IMR-90 (cell line): ENCODE measurements at regions not wholly inside any gene's neighbourhood (a gene's known extent, or its start where the extent isn't known, plus 50 kb on each side); places are given as distances from the start of the nearest gene placed in this dataset.

Experiments
- ATAC-seq: fragments of 200-7000 bp; cut with Tn5 transposase; 2 replicates; pipeline ENCODE4 v1.9.1; 2020; ENCODE audit warnings: low read depth, mild to moderate bottlenecking, moderate library complexity
- BruUV-seq: library from RNA; stranded (reverse); fragments of 400-500 nt; replicated peaks from 2 replicates; lab custom pipeline; 2021; lab: Mats Ljungman, UMichigan
- CTCF ChIA-PET: fragments of 300-600 bp; formaldehyde crosslinking; extraction: SDS; loops from one replicate; lab custom pipeline; 2021; ENCODE audit warnings: antibody characterized with exemption; lab: Yijun Ruan, JAX
- POLR2A ChIA-PET: fragments of 300-600 bp; sonication (Branson Sonifier 250); formaldehyde crosslinking; loops from one replicate; lab custom pipeline; 2022; ENCODE audit warnings: antibody characterized with exemption; ENCODE audit not compliant: unreplicated experiment; lab: Charles Lee
- DNase-seq: peaks from one replicate; pipeline ENCODE4 v3.0.0; 2013
- H2AFZ ChIP-seq: replicated peaks from 2 replicates; pipeline ENCODE3; 2013; ENCODE audit warnings: low read length, mild to moderate bottlenecking; ENCODE audit not compliant: poor library complexity
- H2AK5ac ChIP-seq: 2 replicates; pipeline ENCODE4 v1.6.1; 2013; ENCODE audit warnings: low read depth, low read length, inconsistent platforms
- H2AK9ac ChIP-seq: replicated peaks from 2 replicates; pipeline ENCODE3; 2013; ENCODE audit warnings: mild to moderate bottlenecking, low read depth, low read length, moderate library complexity; ENCODE audit not compliant: poor library complexity
- H2BK120ac ChIP-seq: 2 replicates; pipeline ENCODE4 v1.6.1; 2013; ENCODE audit warnings: low read depth, low read length, inconsistent platforms
- H2BK15ac ChIP-seq: 3 replicates; pipeline ENCODE4 v1.6.1; 2013; ENCODE audit warnings: low read depth, low read length, inconsistent platforms
- H2BK20ac ChIP-seq: 2 replicates; pipeline ENCODE4 v1.6.1; 2013; ENCODE audit warnings: low read depth, mild to moderate bottlenecking, inconsistent platforms, low read length, moderate library complexity
- H2BK5ac ChIP-seq: 2 replicates; pipeline ENCODE4 v1.6.1; 2013; ENCODE audit warnings: mild to moderate bottlenecking, low read depth, low read length, inconsistent platforms; ENCODE audit not compliant: poor library complexity, severe bottlenecking
- H3K14ac ChIP-seq: replicated peaks from 2 replicates; pipeline ENCODE4 v1.6.1; 2013; ENCODE audit warnings: low read depth, low read length, inconsistent platforms
- H3K18ac ChIP-seq: 2 replicates; pipeline ENCODE4 v1.6.1; 2013; ENCODE audit warnings: low read depth, low read length, control low read depth
- H3K23ac ChIP-seq: 2 replicates; pipeline ENCODE4 v1.6.1; 2013; ENCODE audit warnings: low read depth, low read length, inconsistent platforms
- H3K27ac ChIP-seq: 2 replicates; pipeline ENCODE4 v1.5.1; 2013; ENCODE audit warnings: mild to moderate bottlenecking, control low read depth, low read length; ENCODE audit not compliant: insufficient read depth
- H3K27me3 ChIP-seq: 2 replicates; pipeline ENCODE4 v1.6.1; 2013; ENCODE audit warnings: low read length; ENCODE audit not compliant: control insufficient read depth, insufficient read depth
- H3K36me3 ChIP-seq: 2 replicates; pipeline ENCODE4 v1.6.1; 2013; ENCODE audit warnings: low read length, mixed read lengths; ENCODE audit not compliant: control insufficient read depth, insufficient read depth
- H3K4ac ChIP-seq: 2 replicates; pipeline ENCODE4 v1.6.1; 2013; ENCODE audit warnings: low read depth, low read length, inconsistent platforms
- H3K4me1 ChIP-seq: 2 replicates; pipeline ENCODE4 v1.6.1; 2013; ENCODE audit warnings: low read length, mixed read lengths; ENCODE audit not compliant: control insufficient read depth, insufficient read depth
- H3K4me2 ChIP-seq: 2 replicates; pipeline ENCODE4 v1.6.1; 2013; ENCODE audit warnings: low read depth, mild to moderate bottlenecking, control low read depth, low read length, moderate library complexity
- H3K4me3 ChIP-seq: 2 replicates; pipeline ENCODE4 v1.5.1; 2013; ENCODE audit warnings: low read depth, mild to moderate bottlenecking, control low read depth, low read length, moderate library complexity; ENCODE audit not compliant: insufficient read depth
- H3K56ac ChIP-seq: 2 replicates; pipeline ENCODE4 v1.6.1; 2013; ENCODE audit warnings: low read length, inconsistent platforms; ENCODE audit not compliant: insufficient read depth; ENCODE audit errors: extremely low read depth
- H3K79me1 ChIP-seq, 2 experiments: 2 replicates each; pipeline ENCODE4 v1.6.1; 2013; ENCODE audit warnings: low read length in 2 of 2, inconsistent platforms in 1 of 2, low read depth in 1 of 2
- H3K9ac ChIP-seq: 2 replicates; pipeline ENCODE4 v1.6.1; 2013; ENCODE audit warnings: low read depth, low read length, control low read depth
- H3K9me1 ChIP-seq: 2 replicates; pipeline ENCODE4 v1.6.1; 2013; ENCODE audit warnings: low read length, inconsistent platforms; ENCODE audit not compliant: insufficient read depth
- H3K9me3 ChIP-seq: 2 replicates; pipeline ENCODE4 v1.6.1; 2013; ENCODE audit warnings: low read length; ENCODE audit not compliant: control insufficient read depth, insufficient read depth
- H4K20me1 ChIP-seq: 2 replicates; pipeline ENCODE4 v1.6.1; 2013; ENCODE audit warnings: low read length, inconsistent platforms; ENCODE audit not compliant: insufficient read depth
- H4K5ac ChIP-seq: 2 replicates; pipeline ENCODE4 v1.6.1; 2013; ENCODE audit warnings: mild to moderate bottlenecking, low read depth, low read length, control low read depth
- H4K8ac ChIP-seq, 2 experiments: 2 replicates each; pipeline ENCODE4 v1.6.1; 2013; ENCODE audit warnings: low read depth in 2 of 2, low read length in 2 of 2, control low read depth in 1 of 2, inconsistent platforms in 1 of 2
- H4K91ac ChIP-seq: 2 replicates; pipeline ENCODE4 v1.6.1; 2013; ENCODE audit warnings: low read depth, low read length, inconsistent platforms; ENCODE audit not compliant: insufficient read depth
- BHLHE40 ChIP-seq: fragments of 150-350 bp; IDR thresholded peaks from 2 replicates; pipeline ENCODE4 v1.6.1; 2016; ENCODE audit warnings: mild to moderate bottlenecking, low read depth, low read length
- CHD1 ChIP-seq: IDR thresholded peaks from 2 replicates; pipeline ENCODE4 v1.6.1; 2012; ENCODE audit warnings: low read depth, low read length, improper control_type of control experiment
- FOS ChIP-seq: fragments of 150-350 bp; IDR thresholded peaks from 2 replicates; pipeline ENCODE4 v1.6.1; 2016; ENCODE audit warnings: low read depth, low read length
- MAFK ChIP-seq: IDR thresholded peaks from 2 replicates; pipeline ENCODE4 v1.6.1; 2012; ENCODE audit warnings: low read depth, low read length, improper control_type of control experiment
- MAZ ChIP-seq: IDR thresholded peaks from 2 replicates; pipeline ENCODE4 v1.6.1; 2012; ENCODE audit warnings: low read depth, mild to moderate bottlenecking, low read length, improper control_type of control experiment, moderate library complexity, borderline replicate concordance
- MXI1 ChIP-seq: IDR thresholded peaks from 2 replicates; pipeline ENCODE4 v1.6.1; 2012; ENCODE audit warnings: low read depth, mild to moderate bottlenecking, low read length, moderate library complexity, borderline replicate concordance
- NFE2L2 ChIP-seq: fragments of 150-350 bp; IDR thresholded peaks from 2 replicates; pipeline ENCODE4 v1.6.1; 2016; ENCODE audit warnings: low read depth, mild to moderate bottlenecking, low read length
- POLR2A ChIP-seq: IDR thresholded peaks from 2 replicates; pipeline ENCODE4 v1.6.1; 2012; ENCODE audit warnings: mild to moderate bottlenecking, low read depth, low read length
- RAD21 ChIP-seq: IDR thresholded peaks from 2 replicates; pipeline ENCODE4 v1.6.1; 2012; ENCODE audit warnings: low read length, improper control_type of control experiment
- RCOR1 ChIP-seq: IDR thresholded peaks from 2 replicates; pipeline ENCODE4 v1.6.1; 2012; ENCODE audit warnings: mild to moderate bottlenecking, low read length, improper control_type of control experiment; ENCODE audit not compliant: insufficient replicate concordance
- RFX5 ChIP-seq: IDR thresholded peaks from 2 replicates; pipeline ENCODE4 v1.8.0; 2012; ENCODE audit warnings: low read depth, mild to moderate bottlenecking, low read length, moderate library complexity
- WGBS, 2 experiments: methylation state at CpG; one replicate each; pipeline versions ENCODE4 v1.1.5 to v1.1.7; 2013; ENCODE audit warnings: missing lambda C conversion rate in 2 of 2; ENCODE audit not compliant: insufficient read length in 1 of 2; ENCODE audit errors: extremely low coverage in 2 of 2; 5-methylcytosine and 5-hydroxymethylcytosine counted together
- dilution Hi-C: fragments of 300-500 bp; cut with HindIII; formaldehyde crosslinking; loops from one replicate; pipeline ENCODE4 v1.14.3; 2018; ENCODE audit warnings: low sequenced_read_pairs; ENCODE audit not compliant: unreplicated experiment
- in situ Hi-C: fragments of 300-500 bp; cut with MboI; formaldehyde crosslinking; loops from 3 replicates; pipeline ENCODE4 v1.14.3; 2019; ENCODE audit warnings: low sequenced_read_pairs, inconsistent platforms, mixed read lengths
- intact Hi-C: fragments of 100-400 bp; cut with micrococcal nuclease; formaldehyde crosslinking; loops from 2 replicates; pipeline ENCODE4 v1.10.0; 2022
- TF ChIP-seq, protein P1 (sequence below): fragments of 150-350 bp; IDR thresholded peaks from 2 replicates; pipeline ENCODE4 v1.6.1; 2016; ENCODE audit warnings: low read depth, mild to moderate bottlenecking, low read length, moderate library complexity, borderline replicate concordance
- TF ChIP-seq, protein P2 (sequence below): conservative IDR thresholded peaks from 2 replicates; pipeline ENCODE4 v1.5.1; 2012; ENCODE audit warnings: mild to moderate bottlenecking, low read depth, low read length, improper control_type of control experiment
- TF ChIP-seq, protein P3 (sequence below): fragments of 150-350 bp; IDR thresholded peaks from 2 replicates; pipeline ENCODE4 v1.6.1; 2017; ENCODE audit warnings: mild to moderate bottlenecking, antibody characterized with exemption, low read length, low read depth

DNA sequence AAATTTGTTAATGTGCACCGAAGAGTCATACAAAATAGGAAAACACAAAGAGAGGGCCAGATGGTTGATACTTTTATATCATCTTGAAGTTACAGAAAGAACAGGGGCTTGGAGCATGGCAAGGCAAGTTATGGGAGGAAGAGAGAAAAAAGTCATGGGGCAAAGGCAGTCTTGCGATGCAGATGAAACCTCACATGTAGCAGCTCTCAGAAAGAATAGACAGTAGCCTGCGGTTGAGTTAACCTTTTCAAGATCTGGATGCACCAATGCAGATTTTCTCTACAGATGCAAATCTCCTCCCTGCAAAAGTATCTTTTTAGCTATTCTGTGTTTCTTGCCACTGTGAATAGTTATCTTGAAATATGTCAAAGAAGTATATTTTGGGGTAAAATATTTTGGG, 243.9 kb downstream of the TMEM167A start:
- in situ Hi-C loops = no loop called here
- Histone ChIP-seq H2AK5ac (no peak overlapping the region), H3K4me3 (no peak overlapping the region), H2AFZ (no peak overlapping the region), H3K4me1 (no peaks in the 10 kb centered on the region), H2AK9ac (no peak overlapping the region), H2BK20ac (no peak overlapping the region), H3K9me1 (no peaks in the 10 kb centered on the region), H4K5ac (no peak overlapping the region), H3K14ac (no peak overlapping the region), H4K8ac (no peak overlapping the region), H3K27ac (no peak overlapping the region), H3K9me3 (0 out of 2 replicates have a peak, but pooled peaks cover 2% of the 10 kb centered on the region), H3K56ac (no peak overlapping the region), H3K4ac (no peak overlapping the region), H4K91ac (no peak overlapping the region), H3K18ac (no peak overlapping the region), H3K23ac (no peak overlapping the region), H4K20me1 (no peaks in the 10 kb centered on the region), H2BK120ac (no peak overlapping the region), H3K9ac (no peak overlapping the region), H3K36me3 (no peaks in the 10 kb centered on the region), H3K79me1 (no peaks in the 10 kb centered on the region), H2BK5ac (no peak overlapping the region), H3K27me3 (no peaks in the 10 kb centered on the region), H3K4me2 (no peak overlapping the region), H2BK15ac (no peak overlapping the region)
- DNase-seq (no peak), ATAC-seq (no peak)
- no peak for TF ChIP-seq RFX5
- TF ChIP-seq POLR2A = no peak
- no peak for TF ChIP-seq MAFK
- TF ChIP-seq CHD1 = no peak
- TF ChIP-seq, protein P1, sequence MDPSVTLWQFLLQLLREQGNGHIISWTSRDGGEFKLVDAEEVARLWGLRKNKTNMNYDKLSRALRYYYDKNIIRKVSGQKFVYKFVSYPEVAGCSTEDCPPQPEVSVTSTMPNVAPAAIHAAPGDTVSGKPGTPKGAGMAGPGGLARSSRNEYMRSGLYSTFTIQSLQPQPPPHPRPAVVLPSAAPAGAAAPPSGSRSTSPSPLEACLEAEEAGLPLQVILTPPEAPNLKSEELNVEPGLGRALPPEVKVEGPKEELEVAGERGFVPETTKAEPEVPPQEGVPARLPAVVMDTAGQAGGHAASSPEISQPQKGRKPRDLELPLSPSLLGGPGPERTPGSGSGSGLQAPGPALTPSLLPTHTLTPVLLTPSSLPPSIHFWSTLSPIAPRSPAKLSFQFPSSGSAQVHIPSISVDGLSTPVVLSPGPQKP = no peak
- TF ChIP-seq MXI1 = no peak
- no peak for TF ChIP-seq FOS
- no peak for TF ChIP-seq BHLHE40
- no peak for TF ChIP-seq RCOR1
- TF ChIP-seq, protein P2, sequence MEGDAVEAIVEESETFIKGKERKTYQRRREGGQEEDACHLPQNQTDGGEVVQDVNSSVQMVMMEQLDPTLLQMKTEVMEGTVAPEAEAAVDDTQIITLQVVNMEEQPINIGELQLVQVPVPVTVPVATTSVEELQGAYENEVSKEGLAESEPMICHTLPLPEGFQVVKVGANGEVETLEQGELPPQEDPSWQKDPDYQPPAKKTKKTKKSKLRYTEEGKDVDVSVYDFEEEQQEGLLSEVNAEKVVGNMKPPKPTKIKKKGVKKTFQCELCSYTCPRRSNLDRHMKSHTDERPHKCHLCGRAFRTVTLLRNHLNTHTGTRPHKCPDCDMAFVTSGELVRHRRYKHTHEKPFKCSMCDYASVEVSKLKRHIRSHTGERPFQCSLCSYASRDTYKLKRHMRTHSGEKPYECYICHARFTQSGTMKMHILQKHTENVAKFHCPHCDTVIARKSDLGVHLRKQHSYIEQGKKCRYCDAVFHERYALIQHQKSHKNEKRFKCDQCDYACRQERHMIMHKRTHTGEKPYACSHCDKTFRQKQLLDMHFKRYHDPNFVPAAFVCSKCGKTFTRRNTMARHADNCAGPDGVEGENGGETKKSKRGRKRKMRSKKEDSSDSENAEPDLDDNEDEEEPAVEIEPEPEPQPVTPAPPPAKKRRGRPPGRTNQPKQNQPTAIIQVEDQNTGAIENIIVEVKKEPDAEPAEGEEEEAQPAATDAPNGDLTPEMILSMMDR = no peak
- TF ChIP-seq, protein P3, sequence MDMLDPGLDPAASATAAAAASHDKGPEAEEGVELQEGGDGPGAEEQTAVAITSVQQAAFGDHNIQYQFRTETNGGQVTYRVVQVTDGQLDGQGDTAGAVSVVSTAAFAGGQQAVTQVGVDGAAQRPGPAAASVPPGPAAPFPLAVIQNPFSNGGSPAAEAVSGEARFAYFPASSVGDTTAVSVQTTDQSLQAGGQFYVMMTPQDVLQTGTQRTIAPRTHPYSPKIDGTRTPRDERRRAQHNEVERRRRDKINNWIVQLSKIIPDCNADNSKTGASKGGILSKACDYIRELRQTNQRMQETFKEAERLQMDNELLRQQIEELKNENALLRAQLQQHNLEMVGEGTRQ = no peak
- TF ChIP-seq MAZ = no peak
- TF ChIP-seq RAD21 = no peak
- TF ChIP-seq NFE2L2 = no peak
- ChIA-PET POLR2A (no interaction called here), CTCF (no interaction called here)
- WGBS, 2 experiments = no CpG with 5 or more reads among the region's 3 CpGs
- BruUV-seq = no TSS peak
- dilution Hi-C loops = no loop called here
- intact Hi-C loops = no loop called here
